Testis (tissue), 2 donors: ENCODE measurements at regions not wholly inside any gene's neighbourhood (a gene's known extent, or its start where the extent isn't known, plus 50 kb on each side); places are given as distances from the start of the nearest gene placed in this dataset.

Experiments used
- DNase-seq: peaks from one replicate; pipeline ENCODE4 v3.0.0-alpha.2; 2019
- H3K27ac ChIP-seq, 2 donors: fragments of 200-600 bp; sonication (generic); one replicate each; pipeline ENCODE4 v1.5.1; 2019
- H3K27me3 ChIP-seq: fragments of 200-600 bp; sonication (generic); one replicate; pipeline ENCODE4 v1.5.1; 2019
- H3K36me3 ChIP-seq: fragments of 200-600 bp; sonication (generic); one replicate; pipeline ENCODE4 v1.5.1; 2017; ENCODE audit warnings: low read depth; ENCODE audit errors: missing control alignments
- H3K4me1 ChIP-seq: fragments of 200-600 bp; sonication (generic); one replicate; pipeline ENCODE4 v1.5.1; 2019
- H3K4me3 ChIP-seq, 2 donors: fragments of 200-600 bp; sonication (generic); one replicate each; pipeline ENCODE4 v1.5.1; 2017 to 2019
- H3K9me3 ChIP-seq: fragments of 200-600 bp; sonication (generic); one replicate; pipeline ENCODE4 v1.5.1; 2017
- CTCF ChIP-seq, 3 experiments: fragments of 450-650 bp in 2 of 3; fragments of 200-600 bp in 1 of 3; sonication (generic) in 1 of 3; IDR thresholded peaks; one replicate each; pipeline ENCODE4 v1.5.1; 2016 to 2019; ENCODE audit warnings: antibody characterized with exemption in 3 of 3, mild to moderate bottlenecking in 2 of 3, moderate library complexity in 1 of 3
- POLR2A ChIP-seq: fragments of 450-650 bp; IDR thresholded peaks from one replicate; pipeline ENCODE4 v1.6.1; 2017; ENCODE audit warnings: antibody characterized with exemption, mild to moderate bottlenecking, moderate library complexity
- WGBS, 2 donors: methylation state at CpG; one replicate each; pipeline ENCODE4 v1.1.5; 2018; 5-methylcytosine and 5-hydroxymethylcytosine counted together
- intact Hi-C: fragments of 100-400 bp; cut with DNase I; formaldehyde crosslinking; loops from one replicate; pipeline ENCODE4 v1.15.1; 2023; ENCODE audit warnings: low total_unique reads

GRCh38 chr1:239242404-239242803 is 144.0 kb upstream of the CHRM3 start:
- Histone ChIP-seq H3K4me1 (no peaks in the 10 kb centered on the region), H3K27ac (no peak overlapping the region), H3K36me3 (no peaks in the 10 kb centered on the region), H3K9me3 (no peaks in the 10 kb centered on the region), H3K4me3 (no peak overlapping the region), H3K27me3 (no peaks in the 10 kb centered on the region)
- DNase-seq, result no peak
- intact Hi-C loops, result no loop called here
- TF ChIP-seq CTCF (IDR thresholded peaks at IDR 0.05) (no peak), POLR2A (no peak)

- Histone ChIP-seq H3K36me3 (no peaks in the 10 kb centered on the region), H3K4me3 (no peak overlapping the region), H3K27me3 (no peaks in the 10 kb centered on the region), H3K4me1 (no peaks in the 10 kb centered on the region), H3K27ac (no peak overlapping the region), H3K9me3 (no peaks in the 10 kb centered on the region)
- TF ChIP-seq POLR2A (no peak), CTCF (IDR thresholded peaks at IDR 0.05) (no peak)
- intact Hi-C loops, result no loop called here
- 86 to 90% methylated on average over 3 of the region's 3 CpGs for WGBS, 2 donors
- no peak for DNase-seq
Observed at GRCh38 chr1:239240736-239241135, 145.6 kb upstream of the CHRM3 start.

GRCh38 chr1:239239529-239239928 is 146.8 kb upstream of the CHRM3 start:
- no peak for TF ChIP-seq POLR2A
- no peaks in the 10 kb centered on the region for H3K4me1 ChIP-seq
- H3K27me3 ChIP-seq, result no peaks in the 10 kb centered on the region
- no peaks in the 10 kb centered on the region for H3K9me3 ChIP-seq
- no peak overlapping the region for H3K27ac ChIP-seq
- H3K4me3 ChIP-seq, result no peak overlapping the region
- DNase-seq, result no peak
- intact Hi-C loops, result no loop called here
- no peaks in the 10 kb centered on the region for H3K36me3 ChIP-seq

- intact Hi-C loops, result no loop called here
- no peak overlapping the region for H3K27ac ChIP-seq
- DNase-seq, result peak; percentile 28
- 63 to 77% methylated on average over 9 of the region's 9 CpGs for WGBS, 2 donors
- no peak overlapping the region for H3K4me3 ChIP-seq
- H3K27me3 ChIP-seq, result no peaks in the 10 kb centered on the region
- H3K36me3 ChIP-seq, result no peaks in the 10 kb centered on the region
- H3K9me3 ChIP-seq, result no peaks in the 10 kb centered on the region
- TF ChIP-seq CTCF (IDR thresholded peaks at IDR 0.05) (no peak), POLR2A (no peak)
- no peaks in the 10 kb centered on the region for H3K4me1 ChIP-seq
Observed at GRCh38 chr1:239237912-239238311, 148.5 kb upstream of the CHRM3 start.

- DNase-seq, result no peak
- intact Hi-C loops, result no loop called here
- TF ChIP-seq CTCF (IDR thresholded peaks at IDR 0.05) (no peak), POLR2A (no peak)
- Histone ChIP-seq H3K36me3 (no peaks in the 10 kb centered on the region), H3K4me1 (no peaks in the 10 kb centered on the region), H3K4me3 (no peak overlapping the region), H3K27ac (no peak overlapping the region), H3K9me3 (no peaks in the 10 kb centered on the region), H3K27me3 (no peaks in the 10 kb centered on the region)
- WGBS, 2 donors, result 79 to 90% methylated on average over 2 of the region's 2 CpGs
Observed at GRCh38 chr1:239233626-239234025, 152.7 kb upstream of the CHRM3 start.
